Pons (tissue), 1 donor: ENCODE measurements at regions not wholly inside any gene's neighbourhood (a gene's known extent, or its start where the extent isn't known, plus 50 kb on each side); places are given as distances from the start of the nearest gene placed in this dataset.

Source experiments
- DNase-seq: peaks from one replicate; pipeline ENCODE4 v3.0.0-alpha.2; 2016; ENCODE audit warnings: low spot score

DNA sequence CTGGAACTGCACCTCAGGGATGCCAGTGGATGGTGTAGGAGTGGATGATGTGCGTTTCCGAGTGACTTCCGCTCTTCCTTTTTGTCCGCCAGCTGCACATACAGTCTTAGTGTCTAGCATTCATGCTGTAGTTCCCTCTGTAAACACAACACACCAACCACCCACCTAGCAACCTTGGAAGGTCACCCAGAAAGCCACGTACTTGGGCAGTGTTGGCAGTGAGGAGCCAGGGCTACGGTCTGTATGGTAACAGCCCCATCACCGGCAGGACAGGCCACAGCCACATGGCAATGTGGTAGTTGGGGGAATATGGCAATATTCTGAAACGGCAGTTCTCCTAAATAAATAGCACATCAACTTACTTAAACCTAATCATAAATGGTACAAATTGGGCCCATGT lies 613.5 kb upstream of the MGMT start:
- no peak for DNase-seq

GRCh38 chr10:128854204-128854603 lies 612.8 kb upstream of the MGMT start:
- no peak for DNase-seq

DNA sequence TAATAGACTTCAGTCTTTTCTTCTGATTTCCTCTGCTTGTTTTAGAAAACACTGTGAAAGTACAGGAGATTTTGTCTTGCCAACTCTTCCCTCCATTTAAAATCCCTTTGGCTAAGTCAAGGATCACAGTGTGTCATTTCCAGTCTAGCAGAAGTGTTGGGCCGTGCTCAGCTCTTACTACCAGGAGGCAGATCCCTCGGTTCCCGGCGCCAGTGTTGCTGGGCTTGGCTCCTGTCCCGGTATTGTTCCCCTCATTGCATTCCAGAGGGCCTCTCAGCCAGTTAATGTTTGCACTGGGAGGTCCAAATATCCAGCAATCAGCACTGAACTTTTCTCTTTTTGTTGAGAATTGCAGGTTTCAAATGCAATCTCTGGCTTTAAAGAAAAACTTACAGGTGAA lies 612.1 kb upstream of the MGMT start:
- peak; percentile 91 for DNase-seq

DNA sequence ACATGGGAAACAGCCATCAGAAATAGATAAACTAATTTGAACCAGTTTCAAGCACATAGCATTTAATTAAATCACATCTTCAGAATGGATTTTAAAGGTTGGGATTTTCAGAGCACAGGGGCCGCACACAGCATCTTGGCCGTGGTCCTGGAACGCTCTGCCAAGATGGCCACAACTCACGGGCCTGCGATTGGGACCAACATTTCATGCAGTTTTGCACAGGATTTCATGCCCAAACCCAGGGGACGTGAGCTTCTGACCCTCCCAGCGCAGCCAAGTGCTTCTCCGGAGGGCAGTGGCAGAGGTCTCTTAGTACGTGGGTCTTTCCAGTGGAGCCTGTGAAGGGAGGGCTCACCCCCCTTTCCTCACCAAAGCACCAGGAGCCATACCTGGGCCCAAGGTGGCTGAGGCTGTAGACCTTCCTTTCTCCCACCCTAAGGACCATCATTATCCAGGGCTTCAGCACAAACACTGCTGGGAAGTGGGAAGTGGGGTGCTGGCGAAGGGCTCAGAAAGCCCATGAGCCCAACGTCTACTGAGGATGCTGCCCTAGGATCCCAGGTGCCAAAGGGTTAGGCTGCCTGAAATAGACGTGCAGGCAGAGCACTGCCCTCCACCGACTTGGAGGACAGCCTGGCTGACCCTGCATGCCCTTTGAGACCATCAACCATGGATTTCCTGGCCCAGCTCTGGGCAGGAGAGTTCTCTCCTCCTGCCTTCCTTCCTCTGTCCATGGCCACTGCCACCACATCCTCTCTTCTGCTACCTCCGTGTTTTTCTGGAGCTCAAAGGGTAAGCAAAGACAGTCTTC lies 611.2 kb upstream of the MGMT start:
- DNase-seq: no peak

GRCh38 chr10:128859738-128860386 lies 607.2 kb upstream of the MGMT start:
- peak; percentile 29 for DNase-seq

- DNase-seq: no peak
These were observed 606.5 kb upstream of the MGMT start for GRCh38 chr10:128860574-128860973.

DNA sequence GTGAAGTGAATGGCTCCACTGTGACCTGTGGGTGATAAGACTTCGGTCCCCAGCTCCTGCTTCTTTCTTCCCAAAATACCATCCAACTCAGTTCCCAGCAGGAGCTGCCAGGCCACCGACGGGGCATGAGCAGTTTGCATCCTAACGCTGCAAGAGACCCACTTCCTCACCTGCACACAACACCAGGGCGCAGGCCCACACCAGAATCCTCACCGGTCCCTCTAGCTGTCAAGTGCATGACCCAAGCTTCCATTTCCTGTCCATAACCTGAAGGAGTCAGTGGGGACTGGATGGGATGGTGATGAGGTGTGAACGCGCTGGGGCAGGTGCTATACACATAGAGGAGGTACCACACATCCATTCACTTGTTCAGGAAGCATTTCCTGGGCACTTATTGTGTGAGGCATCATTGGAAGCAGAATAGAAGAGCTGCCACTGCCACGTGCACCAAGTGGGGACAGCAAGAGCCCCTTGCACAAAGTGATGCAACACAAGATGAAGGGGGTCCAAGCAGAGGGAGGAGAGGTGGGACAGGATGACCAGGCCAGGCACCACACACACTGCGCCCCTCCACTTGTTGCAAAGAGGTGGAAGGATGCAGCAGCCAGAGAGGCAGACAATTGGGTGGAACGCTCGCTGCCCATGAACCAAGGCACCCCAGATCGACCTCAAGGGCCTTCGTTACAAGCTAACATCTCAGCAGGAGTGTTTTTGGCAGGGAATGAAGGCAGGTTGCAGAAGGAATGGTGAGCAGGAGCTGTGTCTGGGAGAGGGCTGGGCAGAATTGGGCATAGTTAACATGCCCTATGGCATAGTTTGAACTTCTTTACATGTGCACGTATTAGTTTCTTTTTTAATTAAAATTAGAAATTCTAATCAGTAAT lies 605.8 kb upstream of the MGMT start:
- DNase-seq: no peak

DNA sequence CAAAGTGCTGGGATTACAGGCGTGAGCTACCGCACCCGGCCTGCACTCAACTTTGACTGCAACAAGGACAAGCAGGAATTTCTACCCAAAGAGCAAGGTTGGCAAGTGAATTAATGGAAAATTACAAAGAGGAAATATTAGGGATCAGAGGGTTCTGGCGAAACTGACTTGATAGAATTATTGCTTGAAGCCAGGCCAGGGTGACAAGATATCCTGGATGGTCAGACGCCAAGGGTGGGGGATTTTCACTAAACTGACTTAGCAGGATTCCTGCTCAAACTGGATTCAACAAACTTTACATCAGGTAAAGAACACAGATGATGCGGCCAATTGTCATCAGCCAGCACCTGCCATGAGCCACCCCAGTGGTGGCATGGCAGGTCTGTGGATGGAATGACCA lies 603.6 kb upstream of the MGMT start:
- no peak for DNase-seq

DNA sequence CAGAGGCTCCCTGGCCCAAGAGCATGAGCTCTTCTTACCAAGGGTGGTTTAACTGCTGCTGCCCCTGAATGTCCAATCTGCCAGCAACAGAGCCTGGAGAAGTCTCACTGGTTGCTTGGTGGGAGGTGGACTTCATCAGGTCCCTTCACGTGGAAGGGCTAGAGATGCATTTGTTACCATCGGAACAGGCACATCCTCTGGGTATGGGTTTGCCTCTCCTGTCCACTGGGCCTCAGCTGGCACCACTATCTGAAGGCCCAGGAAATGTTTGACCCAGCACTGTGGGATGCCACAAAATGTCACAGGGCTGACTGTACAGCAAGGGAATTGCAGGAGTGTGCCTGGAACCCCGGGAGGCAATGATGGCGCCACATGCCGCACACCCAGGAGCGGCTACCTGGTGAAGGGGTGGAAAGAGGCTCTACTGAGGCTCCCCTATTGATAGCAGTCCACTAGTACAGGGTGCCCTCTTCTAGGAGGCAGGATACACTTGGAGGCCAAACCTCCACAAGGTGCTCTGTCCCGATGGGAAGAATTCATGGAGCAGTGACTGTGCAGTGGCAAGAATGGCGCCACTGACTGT lies 603.1 kb upstream of the MGMT start:
- no peak for DNase-seq

DNA sequence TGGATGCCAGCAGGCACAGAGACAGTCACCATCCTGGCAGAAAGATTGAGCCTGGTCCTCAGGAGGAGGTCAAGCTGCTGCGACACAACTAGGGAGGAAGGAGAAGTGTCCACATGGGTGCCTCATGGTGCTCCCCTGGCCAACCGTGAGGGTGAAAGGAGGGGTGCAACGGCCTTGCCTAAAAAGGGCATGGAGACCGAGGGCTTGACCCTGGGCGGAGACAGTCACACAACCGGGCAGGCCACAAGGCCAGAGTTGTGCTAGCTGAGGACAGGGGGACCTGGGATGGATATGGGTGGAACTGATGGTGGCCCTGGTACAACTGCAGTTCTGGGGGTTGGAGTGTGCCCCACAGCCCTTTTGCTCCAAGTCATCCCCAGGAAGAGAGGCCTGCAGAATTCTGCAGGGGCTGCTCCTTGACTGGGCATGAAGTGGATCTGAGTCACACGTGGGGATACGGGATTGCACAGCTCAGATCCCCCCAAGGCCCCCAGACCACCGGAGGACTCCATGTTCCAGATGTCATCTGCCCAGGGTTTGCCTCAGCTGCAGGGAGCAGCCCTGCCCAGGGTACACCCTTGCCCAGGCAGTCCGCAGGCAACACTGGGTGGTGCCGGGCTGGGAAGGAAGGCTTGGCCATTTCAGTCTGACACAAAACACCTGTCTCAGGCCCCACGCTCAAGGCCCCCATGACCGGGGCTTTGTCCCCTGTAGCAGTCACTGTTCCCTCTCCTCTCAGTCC lies 602.3 kb upstream of the MGMT start:
- no peak for DNase-seq

- DNase-seq: no peak
These were observed 601.4 kb upstream of the MGMT start for GRCh38 chr10:128865436-128866195.

DNA sequence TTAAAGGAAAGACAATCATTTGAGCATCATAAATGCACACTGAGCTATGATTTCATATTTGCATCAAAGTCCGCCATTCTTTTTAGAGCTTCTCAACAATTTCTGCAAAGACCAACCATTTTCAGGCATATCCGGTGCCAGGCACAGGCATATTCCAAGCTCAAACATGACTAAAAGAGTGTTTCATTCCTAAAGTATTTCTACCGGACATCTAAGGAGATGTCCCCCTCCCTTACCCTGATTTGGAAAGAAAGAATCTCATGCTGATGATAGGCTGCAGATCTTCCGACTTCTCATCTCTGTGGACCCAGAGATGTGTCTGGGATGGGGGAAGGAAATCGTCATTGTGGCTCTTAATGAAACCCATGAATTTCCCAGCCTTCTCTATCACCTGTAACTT lies 600.5 kb upstream of the MGMT start:
- DNase-seq: no peak

DNA sequence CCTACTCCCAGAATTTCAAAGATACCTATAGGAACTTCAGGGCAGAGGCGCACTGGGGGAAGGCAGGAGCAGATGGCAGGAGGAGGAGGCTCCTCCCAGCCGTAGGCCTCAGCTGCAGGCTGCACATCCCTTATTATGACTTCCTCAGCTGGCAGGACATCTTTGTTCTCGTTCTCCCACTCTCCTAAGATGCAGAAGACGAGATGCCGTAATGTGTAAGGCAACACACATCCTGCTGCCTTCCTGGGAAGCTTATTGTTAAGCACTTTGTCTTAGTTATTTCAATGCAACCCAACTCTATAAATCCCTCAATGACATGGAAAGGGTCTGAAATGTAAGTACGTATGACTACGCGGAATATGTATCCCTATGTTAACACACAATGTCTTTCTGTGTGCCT lies 599.8 kb upstream of the MGMT start:
- no peak for DNase-seq

DNA sequence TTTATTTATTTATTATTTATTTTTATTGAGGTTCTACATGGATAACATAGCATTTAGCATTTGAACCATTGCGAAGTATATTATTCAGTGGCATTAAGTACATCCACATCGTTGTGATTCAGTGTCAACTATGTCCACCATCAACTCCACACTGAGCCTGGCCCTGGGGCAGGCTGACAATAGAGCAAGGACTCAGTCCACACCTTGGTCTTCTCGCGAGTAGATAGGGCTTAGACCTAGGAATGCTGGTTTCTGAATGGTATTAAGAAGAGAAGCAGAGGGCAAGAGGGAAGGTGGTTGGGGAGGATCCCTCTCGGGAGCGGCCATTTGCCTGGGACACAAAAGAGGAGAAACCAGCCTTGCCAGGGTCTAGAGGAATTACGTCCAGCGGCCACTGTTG lies 599.2 kb upstream of the MGMT start:
- DNase-seq: no peak

- DNase-seq: no peak
These were observed 598.6 kb upstream of the MGMT start for GRCh38 chr10:128868481-128868880.

DNA sequence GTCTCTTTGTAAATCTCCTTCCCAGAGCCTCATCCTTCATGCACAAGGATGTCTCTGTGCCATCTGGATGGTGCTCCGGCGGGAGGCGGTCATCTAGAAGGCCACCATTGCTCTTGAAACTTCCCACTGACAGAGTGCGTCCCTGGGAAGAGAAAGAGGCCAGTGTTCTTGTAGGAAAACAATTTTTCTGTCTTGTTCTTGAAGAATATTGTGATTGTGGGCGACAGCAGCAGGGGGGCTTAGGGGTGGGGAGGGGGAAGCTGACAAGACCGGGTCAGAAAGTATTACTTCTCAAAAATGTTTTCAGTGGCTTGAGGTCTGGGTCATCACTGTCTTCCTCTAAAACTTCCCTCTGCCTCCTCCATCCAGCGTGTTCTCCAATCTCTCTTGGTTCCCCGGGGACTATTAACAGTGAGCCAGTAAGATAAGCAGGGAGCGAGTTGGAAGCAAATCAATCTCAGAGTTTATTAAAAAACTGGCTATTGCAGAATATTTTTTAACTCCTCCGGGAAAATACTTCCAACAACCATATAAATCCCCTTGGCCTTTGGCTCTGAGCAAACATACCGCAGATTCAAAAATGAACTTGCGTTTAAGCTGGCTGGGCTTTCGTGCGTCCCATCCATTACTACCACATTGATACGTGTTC lies 597.8 kb upstream of the MGMT start:
- DNase-seq: no peak

DNA sequence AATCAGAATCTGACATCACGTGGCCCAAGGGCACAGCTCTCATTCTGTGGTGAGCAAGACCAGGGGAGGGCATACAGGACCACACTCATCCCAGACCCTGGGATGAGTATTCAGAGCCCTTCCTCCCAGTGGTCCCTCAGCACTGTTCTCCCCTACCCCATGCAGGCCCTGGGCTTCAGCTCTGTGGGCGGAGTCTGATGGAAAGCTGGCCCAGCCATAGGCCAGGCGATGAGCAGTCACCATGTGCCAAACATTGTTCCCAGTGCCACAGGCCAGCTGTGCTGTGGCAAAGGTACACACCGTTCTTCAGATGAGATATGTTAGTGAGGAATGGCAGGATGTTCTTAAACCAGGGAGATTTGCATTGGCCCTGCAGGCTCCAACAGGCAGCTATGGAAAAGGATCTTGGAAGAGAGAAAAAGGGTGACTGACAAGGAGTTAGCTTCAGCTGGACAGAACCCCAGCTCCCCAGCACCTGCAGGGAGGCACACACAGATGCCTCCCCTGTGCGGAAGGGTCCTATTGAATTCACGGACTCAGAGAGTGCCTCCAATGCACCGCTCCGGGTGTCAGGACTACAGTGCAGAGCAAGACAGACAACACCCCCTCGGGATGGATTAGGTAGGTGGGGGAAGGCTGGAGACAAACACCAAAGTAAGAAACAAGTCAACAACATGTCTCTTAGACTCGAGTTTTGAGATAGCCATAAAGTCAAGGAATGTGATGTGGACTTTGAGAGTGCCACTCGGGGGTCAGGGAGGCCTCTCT lies 596.0 kb upstream of the MGMT start:
- no peak for DNase-seq

- no peak for DNase-seq
These were observed 595.3 kb upstream of the MGMT start for GRCh38 chr10:128871671-128872231.

GRCh38 chr10:128873411-128874054 lies 593.5 kb upstream of the MGMT start:
- DNase-seq: no peak
